NCI-H2227 (cell line): ENCODE measurements at regions not wholly inside any gene's neighbourhood (a gene's known extent, or its start where the extent isn't known, plus 50 kb on each side); places are given as distances from the start of the nearest gene placed in this dataset.

Experiments
- DNase-seq: peaks from one replicate; lab custom pipeline; 2025; ENCODE audit not compliant: unreplicated experiment; lab: John Stamatoyannopoulos, UW

DNA sequence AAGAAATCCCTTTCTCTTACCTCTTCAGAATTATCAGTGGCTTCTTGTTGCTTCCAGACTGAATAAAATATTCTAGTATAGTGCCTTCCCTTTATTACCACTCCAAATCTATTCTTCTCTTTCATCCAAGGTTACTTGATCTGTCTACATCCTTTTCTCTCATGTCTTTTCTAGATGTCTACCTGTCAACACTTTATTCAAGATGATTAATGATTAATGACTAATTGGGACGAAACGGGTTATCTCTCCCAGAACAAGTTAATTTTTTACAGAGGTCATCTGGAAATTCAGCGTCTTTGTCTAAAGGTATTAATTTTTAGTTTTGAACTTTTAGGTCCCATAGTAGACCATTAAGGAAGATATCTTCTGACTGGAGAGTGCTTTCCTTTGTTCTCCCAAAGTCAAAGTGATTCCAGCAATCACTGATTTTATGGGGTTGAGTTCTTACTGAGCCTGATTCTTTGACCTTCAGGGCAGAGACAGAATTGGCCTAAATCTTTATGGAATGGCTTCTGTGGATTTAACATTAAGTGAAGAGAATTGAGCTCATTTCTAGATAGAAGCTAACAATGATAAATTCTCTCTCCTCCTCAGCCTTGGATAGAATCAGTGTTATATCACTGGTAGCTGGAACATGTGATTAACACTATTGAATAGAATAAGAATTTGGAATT, 335.4 kb upstream of the TEX13C start:
- DNase-seq: no peak

DNA sequence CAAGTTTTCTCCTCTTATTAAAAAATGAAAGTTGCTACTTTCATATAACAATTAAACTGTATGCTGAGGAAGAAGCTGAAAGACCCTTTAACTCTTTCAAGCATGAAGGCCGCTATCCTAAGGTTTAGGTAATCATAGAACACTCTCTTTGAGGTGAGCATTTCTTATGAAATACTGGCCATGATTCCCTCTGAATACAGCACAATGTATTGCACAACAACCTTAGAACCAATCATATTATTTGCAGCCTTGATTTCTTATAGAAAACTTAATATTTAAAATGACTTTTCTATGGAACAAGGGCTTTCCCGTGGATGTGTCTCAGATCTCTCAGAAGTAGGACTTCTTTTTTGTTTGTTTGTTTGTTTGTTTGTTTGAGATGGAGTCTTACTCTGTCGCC, 333.4 kb upstream of the TEX13C start:
- DNase-seq: no peak

DNA sequence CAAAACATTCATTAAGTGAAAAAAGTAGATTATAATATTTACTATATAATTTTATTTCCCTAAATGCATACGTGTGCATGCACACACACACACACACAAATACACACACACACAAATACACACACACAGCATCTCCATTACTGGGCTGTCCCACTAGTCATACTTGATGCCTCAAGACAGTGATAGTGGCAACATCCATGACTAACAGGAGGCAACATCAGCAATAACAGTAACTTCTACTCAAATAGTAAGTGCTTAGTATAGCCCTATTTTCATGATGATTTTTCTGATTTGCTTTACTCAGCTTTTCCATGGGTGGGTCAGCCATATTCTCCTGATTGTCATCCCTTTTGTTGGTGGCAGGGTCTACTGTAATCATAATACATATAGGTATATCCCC, 325.9 kb upstream of the TEX13C start:
- no peak for DNase-seq

DNA sequence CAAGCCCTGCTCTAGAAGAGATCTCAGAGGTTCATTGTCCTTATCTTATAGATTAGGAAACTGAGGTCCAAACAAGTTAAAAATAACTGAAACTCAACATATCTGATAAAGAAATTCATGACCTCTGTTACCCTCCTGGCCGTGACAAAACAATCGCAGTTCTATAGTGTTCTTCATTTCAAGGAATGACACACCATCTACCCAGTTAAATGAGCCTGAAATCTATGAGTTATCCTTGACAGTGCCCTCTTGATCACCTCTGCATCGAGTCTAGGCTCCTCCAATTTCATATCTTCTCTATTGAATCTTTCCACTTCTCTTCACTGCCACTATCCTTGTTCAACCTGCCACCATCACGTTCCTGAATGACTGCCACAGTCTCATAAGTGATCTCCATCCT, 325.3 kb upstream of the TEX13C start:
- DNase-seq: no peak

DNA sequence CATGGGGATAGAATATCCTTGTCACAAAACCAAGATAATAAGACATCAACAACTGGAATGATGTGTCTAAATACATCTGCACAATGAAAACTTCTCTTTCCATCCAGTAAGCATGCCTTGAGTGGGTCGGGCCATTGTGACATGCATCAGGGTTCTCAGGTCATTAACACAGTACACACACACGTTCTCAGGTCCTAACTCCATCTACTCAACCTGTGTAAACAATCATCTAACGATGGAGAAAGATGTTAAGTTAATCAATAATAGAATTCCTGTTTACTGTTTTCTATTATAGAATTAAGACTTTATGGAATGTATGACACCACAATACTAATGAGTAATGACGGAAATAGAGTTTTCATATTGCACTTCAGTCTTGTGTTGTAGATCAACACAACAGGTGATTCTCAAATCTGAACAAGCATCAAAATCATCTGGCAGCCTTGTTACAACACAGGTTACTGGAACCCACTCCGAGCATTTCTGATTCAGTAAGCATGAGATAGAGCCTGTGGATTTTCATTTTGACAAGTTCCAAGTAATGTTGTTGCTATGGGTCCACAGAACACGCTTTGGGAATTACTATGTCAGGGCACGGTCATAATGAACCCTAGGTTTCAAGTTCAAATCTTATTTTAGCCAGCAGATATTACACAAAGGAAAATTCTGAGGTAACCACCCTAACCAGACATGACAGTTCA, 315.8 kb upstream of the TEX13C start:
- no peak for DNase-seq

DNA sequence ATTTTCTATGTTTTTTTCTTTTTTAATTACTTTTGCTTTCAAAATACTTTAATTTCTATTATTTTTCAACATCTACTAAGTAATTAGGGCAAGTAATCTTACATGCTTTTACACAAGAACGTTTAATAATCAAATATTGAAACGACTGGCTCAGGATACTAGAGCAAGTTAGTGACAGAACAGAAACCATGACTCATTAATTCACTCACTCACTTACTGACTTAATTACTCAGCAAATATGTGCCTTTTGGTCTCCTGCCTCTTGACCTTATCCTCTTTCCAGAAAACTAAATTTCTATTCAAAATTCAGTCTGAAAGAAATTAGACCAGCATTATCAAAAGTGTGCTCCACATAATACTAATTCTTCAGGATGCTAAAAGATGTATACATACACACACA, 314.9 kb upstream of the TEX13C start:
- DNase-seq: no peak

DNA sequence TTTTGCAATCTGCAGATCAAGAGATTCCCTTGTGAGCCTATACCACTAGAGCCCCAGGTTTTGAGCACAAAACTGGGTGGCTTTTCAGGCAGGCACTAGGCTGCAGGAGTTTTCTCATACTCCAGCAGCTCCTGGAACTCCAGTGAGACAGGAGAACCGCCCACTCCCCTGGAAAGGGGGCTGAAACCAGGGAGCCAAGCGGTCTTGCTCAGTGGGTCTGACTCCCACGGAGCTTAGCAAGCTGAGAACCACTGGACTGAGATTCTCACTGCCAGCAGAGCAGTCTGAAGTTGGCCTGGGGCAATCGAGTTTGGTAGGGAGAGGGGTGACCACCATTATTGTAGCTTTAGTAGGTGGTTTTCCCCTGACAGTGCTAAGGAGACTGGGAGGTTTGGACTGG, 313.8 kb upstream of the TEX13C start:
- no peak for DNase-seq

DNA sequence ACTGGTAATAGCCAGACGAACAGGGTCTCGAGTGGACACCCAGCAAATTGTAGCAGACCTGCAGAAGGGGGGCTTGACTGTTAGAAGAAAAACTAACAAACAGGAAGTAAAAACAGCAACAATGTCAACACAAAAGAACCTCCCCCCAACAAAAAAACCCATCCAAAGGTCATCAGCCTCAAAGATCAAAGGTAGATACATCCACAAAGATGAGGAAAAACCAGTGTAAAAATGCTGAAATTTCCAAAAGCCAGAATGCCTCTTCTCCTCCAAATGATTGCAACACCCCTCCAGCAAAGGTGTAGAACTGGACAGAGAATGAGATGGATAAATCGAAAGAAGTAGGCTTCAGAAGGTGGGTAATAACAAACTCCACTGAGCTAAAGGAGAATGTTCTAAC, 313.0 kb upstream of the TEX13C start:
- no peak for DNase-seq

DNA sequence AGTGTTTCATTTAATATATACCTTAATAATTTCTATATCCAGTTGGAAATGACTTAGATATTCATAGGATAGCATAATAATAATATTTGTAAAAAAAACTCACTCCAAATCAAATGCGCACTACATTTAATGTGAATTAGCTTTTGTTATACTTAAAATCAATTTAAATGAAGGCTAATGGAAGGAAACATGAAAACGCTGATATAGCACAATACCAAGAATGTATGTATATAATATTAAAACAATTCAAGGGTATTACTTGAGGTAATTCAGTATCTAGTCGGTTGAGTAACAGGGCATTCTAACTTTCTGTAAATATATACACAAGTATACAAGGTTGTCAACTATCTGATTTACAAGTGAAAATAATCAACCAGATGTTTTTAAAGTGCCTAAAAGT, 307.1 kb upstream of the TEX13C start:
- no peak for DNase-seq

DNA sequence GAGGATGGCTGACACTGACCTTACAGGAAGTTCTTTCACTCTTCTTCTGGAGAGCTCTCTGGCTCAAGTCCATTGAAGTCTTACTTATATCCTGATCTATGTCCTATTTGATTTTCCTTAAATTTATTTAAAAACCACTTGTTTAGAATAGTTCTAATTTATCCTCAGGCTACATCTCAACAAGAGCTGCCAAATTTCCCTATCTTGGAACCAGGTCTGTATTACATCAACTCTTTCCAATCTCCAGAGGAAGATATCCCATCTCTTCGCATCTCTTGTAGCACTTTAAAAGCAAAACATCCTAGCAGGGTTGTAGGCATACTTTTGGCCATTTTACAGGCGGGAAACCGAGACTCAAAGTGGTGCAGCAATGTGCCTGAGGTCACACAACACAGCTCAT, 290.5 kb upstream of the TEX13C start:
- DNase-seq: no peak
